HG03520 (cell line): ENCODE measurements at regions not wholly inside any gene's neighbourhood (a gene's known extent, or its start where the extent isn't known, plus 50 kb on each side); places are given as distances from the start of the nearest gene placed in this dataset.
"Not testable (repeated sequence)": the region's sequence is repeated elsewhere in the genome, so short reads cannot be mapped to it uniquely, and the experiment has no call there.

Source experiments
- ATAC-seq: cut with Tn5 transposase; IDR thresholded peaks from one replicate; pipeline ENCODE4 v1.9.1; 2021; ENCODE audit warnings: mild to moderate bottlenecking, moderate library complexity; ENCODE audit not compliant: unreplicated experiment

- no peak for ATAC-seq
Observed at GRCh38 chr2:131584380-131584779, 56.7 kb downstream of the CCDC74A start.

DNA sequence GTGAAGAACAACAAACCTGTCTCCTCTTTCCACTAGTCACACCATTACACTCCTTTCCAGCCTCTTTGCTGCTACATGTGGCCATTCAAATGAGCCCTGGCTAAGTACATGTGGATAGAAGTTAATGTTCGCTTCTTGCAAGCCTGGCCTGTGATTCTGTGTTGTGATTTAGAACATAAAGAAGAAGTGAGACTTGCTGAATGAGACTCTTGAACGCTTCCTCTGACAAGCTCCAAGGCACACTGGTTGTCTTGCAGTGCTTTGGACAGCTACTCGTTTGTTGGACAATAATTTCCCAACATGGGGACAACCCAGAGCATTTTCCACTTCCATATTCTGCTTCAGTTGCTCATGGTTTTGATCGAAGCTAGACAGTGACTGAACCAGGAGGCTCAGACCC is 57.3 kb downstream of the CCDC74A start:
- peak; percentile 63 for ATAC-seq

GRCh38 chr2:131588152-131588873 is 60.6 kb downstream of the CCDC74A start:
- ATAC-seq = peak; percentile 72

DNA sequence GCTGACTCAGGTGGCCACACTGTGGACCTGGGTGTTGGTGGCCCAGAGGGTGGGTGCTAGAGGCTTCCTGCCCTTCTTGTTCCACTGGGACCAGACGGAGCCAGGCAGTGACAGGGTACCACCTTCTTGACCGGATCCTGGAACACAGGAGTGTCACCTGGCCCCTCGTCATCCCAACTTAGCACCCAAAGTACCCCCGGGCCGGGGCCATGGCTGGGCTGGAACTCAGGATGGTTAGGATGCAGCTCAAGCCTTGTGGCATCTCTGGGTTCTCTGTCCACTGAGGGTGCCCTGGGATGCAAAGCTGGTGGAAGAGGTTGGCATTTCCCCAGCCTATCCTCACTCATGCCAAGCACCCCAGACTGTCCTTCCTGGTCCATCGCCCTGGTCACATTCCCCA is 61.4 kb downstream of the CCDC74A start:
- ATAC-seq = not testable (repeated sequence)

DNA sequence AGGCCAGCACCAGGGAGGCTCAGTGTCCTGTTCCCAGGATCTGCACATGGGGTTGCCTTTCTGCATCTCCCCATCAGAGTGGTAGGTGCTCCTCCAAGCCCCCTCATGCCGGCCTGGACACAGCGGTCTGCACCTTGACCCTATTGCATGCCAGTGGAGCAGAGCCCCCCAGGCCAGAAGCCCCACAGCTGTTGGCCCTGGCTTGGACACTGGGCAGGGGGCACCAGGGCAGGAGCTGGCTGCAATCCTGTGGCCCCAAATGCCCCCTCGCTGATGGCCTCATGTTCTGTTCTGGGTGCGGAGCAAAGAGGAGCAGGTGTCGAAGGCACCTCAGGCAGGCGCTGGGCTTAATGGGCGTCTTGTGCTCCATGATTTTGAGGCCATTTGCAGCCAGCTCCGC is 62.7 kb downstream of the CCDC74A start:
- no peak for ATAC-seq

- no peak for ATAC-seq
Observed at GRCh38 chr2:131590896-131591295, 63.2 kb downstream of the CCDC74A start.

GRCh38 chr2:131596561-131596960 is 68.9 kb downstream of the CCDC74A start:
- ATAC-seq = not testable (repeated sequence)

DNA sequence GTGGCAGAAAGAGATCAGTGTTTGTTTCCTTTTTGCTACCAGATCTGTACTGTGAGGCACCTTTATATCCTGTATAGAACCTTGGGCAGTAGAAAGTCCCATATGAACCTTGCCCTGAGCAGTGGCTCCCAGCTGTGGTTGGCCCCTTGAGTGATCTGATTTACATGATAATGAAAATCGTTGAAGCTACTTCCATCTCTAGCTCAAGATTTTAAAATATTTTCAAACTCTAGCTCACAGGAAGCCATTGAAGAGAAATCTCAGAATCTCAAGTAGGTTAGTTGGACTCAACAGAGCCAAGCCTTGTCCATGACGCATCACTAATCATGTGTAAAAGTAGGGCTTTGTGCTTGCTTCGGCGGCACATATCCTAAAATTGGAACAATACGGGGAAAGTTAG is 74.8 kb downstream of the CCDC74A start:
- ATAC-seq = not testable (repeated sequence)

DNA sequence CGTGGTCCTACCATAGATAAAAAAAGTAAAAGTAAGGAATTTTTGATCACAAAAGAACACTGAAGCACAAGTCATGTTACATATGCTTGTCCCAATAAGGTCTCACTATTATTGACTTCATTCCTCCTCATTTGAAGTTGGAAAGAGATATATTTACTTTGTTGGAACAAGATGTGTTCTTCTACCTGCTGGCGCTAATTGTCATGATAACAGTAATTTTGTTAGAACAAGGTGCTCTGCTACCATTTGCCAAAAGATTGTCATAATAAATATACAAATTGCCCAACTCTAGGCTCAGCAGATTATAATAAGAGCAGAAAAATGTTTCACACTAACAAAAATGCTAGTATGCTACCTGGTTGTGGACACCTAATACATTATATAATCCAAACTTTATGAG is 77.0 kb downstream of the CCDC74A start:
- ATAC-seq = not testable (repeated sequence)

DNA sequence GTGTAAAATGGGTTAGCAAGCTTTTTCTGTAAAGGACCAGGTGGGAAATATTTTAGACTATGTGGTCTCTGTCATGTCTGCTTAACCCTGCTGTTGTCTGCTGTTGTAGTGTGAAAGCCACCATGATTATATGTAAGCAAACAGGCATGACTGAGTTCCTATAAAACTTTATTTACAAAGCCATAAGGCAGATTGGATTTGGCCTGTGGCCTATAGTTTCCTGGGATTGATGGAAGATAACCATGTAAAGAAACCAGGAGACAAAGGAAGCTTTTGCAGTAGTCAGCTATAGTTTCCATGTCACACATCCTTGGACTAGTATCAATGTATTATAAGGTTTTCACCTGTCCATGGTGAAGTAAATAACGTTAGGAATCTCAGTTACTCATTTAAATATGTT is 78.7 kb downstream of the CCDC74A start:
- ATAC-seq = not testable (repeated sequence)

DNA sequence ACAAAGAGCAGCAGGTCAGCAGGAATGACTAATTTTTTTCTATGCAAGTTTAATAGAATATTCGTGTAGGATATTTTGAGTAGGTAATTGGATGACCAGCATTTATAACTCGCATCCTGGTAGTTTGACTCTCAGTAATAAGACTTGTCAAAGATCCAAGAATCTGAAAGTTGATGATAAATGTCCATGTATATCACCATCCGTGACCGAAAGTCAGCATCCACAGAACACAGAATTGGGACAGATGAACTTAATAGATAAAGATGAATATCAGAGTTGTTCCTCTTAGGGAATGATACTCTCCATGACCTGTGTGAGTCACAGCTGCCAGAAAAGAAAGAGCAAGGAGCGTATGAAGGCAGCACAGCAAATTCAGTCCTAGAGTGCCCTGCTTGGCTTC is 79.4 kb downstream of the CCDC74A start:
- not testable (repeated sequence) for ATAC-seq

DNA sequence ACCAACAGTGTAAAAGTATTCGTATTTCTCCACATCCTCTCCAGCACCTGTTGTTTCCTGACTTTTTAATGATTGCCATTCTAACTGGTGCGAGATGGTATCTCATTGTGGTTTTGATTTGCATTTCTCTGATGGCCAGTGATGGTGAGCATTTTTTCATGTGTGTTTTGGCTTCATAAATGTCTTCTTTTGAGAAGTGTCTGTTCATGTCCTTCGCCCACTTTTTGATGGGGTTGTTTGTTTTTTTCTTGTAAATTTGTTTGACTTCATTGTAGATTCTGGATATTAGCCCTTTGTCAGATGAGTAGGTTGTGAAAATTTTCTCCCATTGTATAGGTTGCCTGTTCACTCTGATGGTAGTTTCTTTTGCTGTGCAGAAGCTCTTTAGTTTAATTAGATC is 86.9 kb downstream of the CCDC74A start:
- ATAC-seq = not testable (repeated sequence)

GRCh38 chr2:131618320-131618719 is 90.6 kb downstream of the CCDC74A start:
- not testable (repeated sequence) for ATAC-seq

DNA sequence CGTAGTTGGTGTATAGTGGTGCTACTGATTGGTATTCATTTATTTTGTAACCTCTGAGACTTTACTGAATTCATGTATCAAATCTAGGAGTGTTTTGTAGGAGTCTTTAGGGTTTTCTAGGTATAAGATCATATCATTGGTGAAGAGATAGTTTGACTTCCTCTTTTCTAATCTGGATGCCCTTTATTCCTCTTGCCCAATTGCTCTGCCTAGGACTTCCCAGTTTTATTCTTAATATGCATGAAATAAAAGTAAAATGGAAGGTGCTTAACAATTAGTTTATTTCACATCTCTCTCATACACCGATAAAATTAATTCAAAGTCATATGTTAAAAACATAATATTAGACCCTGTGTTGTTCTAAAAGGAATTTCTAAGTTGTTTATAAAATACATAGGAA is 95.2 kb downstream of the CCDC74A start:
- ATAC-seq = not testable (repeated sequence)

GRCh38 chr2:131626011-131626410 is 98.3 kb downstream of the CCDC74A start:
- ATAC-seq = not testable (repeated sequence)

DNA sequence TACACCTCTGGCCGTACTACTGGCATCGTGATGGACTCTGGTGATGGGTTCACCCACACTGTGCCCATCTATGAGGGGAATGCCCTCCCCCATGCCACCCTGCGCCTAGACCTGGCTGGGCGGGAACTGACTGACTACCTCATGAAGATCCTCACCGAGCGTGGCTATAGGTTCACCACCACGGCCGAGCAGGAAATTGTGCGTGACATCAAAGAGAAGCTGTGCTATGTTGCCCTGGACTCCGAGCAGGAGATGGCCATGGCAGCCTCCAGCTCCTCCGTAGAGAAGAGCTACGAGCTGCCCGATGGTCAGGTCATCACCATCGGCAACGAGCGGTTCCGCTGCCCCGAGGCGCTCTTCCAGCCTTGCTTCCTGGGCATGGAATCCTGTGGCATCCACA is 98.9 kb downstream of the CCDC74A start:
- not testable (repeated sequence) for ATAC-seq

DNA sequence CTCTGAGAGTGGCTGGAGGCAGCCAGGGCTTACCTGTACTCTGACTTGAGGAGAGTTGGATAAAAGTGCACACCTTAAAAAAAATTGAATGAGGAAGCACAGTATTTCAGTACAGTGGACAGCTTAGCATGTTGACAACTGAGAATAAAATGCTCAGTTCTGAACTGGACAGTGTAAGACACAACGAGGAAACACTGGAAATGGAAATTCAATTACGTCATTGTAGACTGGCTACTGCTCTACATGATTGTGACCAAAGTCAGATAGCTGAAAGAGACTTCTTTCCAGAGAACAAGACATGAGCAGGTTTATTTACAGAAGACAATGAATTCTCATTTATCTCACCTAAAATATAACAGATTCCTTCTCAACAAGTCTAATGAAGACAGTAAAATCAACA is 100.1 kb downstream of the CCDC74A start:
- ATAC-seq = not testable (repeated sequence)

DNA sequence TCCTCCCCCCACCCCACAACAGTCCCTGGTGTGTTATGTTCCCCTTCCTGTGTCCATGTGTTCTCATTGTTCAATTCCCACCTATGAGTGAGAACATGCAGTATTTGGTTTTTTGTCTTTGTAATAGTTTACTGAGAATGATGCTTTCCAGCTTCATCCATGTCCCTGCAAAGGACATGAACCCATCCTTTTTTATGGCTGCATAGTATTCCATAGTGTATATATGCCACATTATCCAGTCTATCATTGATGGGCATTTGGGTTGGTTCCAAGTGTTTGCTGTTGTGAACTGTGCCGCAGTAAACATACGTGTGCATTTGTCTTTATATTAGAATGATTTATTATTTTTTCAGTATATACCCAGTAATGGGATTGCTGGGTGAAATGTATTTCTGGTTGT is 104.0 kb downstream of the CCDC74A start:
- ATAC-seq = not testable (repeated sequence)

DNA sequence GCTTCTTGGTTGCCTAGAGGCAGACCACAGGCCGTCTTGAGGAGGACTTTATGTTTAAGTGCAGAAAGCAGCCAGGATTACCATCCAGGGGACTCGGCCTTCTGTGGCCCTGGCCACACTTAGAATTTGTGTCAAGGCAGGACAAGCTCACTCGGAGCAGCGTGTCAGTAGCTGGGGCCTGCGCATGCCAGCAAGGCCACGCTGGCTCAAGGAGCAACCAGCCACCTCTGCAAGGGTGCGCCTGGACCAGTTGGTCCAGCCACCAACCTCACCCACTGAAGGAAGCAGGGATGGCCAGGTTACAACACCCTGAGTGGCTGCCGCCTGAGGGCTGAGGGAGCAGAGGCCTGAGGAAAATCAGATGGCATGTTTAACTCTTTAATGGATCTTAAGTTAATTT is 105.7 kb downstream of the CCDC74A start:
- ATAC-seq = not testable (repeated sequence)

GRCh38 chr2:131633827-131634695 is 106.4 kb downstream of the CCDC74A start:
- not testable (repeated sequence) for ATAC-seq

- no peak for ATAC-seq
Observed at GRCh38 chr2:131635611-131636010, 107.9 kb downstream of the CCDC74A start.
